ENCODE measurements at regions not wholly inside any gene's neighbourhood (a gene's known extent, or its start where the extent isn't known, plus 50 kb on each side); places are given as distances from the start of the nearest gene placed in this dataset.

GRCh38 chr9:106616851-106617345, 246.1 kb upstream of the ZNF462 start:
- DNase-seq (ENCODE audit: low read depth): no peak
- TF ChIP-seq, protein P1, sequence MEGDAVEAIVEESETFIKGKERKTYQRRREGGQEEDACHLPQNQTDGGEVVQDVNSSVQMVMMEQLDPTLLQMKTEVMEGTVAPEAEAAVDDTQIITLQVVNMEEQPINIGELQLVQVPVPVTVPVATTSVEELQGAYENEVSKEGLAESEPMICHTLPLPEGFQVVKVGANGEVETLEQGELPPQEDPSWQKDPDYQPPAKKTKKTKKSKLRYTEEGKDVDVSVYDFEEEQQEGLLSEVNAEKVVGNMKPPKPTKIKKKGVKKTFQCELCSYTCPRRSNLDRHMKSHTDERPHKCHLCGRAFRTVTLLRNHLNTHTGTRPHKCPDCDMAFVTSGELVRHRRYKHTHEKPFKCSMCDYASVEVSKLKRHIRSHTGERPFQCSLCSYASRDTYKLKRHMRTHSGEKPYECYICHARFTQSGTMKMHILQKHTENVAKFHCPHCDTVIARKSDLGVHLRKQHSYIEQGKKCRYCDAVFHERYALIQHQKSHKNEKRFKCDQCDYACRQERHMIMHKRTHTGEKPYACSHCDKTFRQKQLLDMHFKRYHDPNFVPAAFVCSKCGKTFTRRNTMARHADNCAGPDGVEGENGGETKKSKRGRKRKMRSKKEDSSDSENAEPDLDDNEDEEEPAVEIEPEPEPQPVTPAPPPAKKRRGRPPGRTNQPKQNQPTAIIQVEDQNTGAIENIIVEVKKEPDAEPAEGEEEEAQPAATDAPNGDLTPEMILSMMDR (conservative IDR thresholded peaks at IDR 0.05; ENCODE audit: low read depth, low read length): no peak
- no peak overlapping the region for H3K4me3 ChIP-seq (ENCODE audit: low read depth, low read length)

- DNase-seq (ENCODE audit: low read depth): peak; percentile 36
- no peak overlapping the region for H3K4me3 ChIP-seq (ENCODE audit: low read depth, low read length)
- TF ChIP-seq, protein P1 (conservative IDR thresholded peaks at IDR 0.05; ENCODE audit: low read depth, low read length): no peak
Measured at GRCh38 chr9:106619211-106619610, 243.8 kb upstream of the ZNF462 start.

DNA sequence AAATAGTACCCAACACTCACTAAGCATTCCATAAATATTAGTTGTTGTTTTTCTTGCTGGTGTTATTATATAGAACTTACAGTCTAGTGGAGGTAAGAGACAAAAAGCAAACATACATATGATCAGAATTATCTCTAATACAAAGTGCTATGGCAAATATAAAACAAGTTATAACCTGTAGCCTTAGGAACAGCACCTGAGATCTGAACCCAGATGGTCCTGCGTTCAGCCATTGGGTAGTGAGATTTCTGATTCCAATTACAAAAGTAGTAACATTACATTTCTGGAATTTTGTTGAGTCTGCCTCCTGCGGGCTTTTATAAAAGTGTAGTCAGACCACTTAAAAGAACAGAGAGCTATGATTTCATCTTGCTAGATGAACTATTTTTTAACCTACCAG, 242.9 kb upstream of the ZNF462 start:
- TF ChIP-seq, protein P1 (conservative IDR thresholded peaks at IDR 0.05; ENCODE audit: low read depth, low read length): no peak
- DNase-seq (ENCODE audit: low read depth): no peak
- H3K4me3 ChIP-seq (ENCODE audit: low read depth, low read length): no peak overlapping the region

DNA sequence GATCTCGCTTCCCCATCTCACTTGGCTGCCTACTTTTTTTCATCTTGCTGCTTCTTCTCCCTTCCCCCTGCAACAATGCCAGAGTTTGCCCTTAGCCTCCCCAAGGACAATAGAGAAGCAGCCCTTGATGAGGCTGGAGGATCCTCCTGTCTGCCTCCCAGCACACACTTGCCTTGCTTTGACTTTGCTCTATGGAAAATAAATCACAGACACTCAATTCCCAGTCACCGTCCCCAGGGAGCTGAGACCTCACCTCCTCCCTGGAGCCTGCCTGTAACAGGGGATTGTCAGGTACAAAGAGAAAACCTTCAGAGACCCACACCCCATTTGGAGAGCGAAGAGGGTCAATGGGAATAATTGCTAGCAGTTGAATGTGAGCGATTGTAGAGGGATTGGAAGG, 242.1 kb upstream of the ZNF462 start:
- TF ChIP-seq, protein P1 (conservative IDR thresholded peaks at IDR 0.05; ENCODE audit: low read depth, low read length): no peak
- H3K4me3 ChIP-seq (ENCODE audit: low read depth, low read length): no peak overlapping the region
- DNase-seq (ENCODE audit: low read depth): no peak

DNA sequence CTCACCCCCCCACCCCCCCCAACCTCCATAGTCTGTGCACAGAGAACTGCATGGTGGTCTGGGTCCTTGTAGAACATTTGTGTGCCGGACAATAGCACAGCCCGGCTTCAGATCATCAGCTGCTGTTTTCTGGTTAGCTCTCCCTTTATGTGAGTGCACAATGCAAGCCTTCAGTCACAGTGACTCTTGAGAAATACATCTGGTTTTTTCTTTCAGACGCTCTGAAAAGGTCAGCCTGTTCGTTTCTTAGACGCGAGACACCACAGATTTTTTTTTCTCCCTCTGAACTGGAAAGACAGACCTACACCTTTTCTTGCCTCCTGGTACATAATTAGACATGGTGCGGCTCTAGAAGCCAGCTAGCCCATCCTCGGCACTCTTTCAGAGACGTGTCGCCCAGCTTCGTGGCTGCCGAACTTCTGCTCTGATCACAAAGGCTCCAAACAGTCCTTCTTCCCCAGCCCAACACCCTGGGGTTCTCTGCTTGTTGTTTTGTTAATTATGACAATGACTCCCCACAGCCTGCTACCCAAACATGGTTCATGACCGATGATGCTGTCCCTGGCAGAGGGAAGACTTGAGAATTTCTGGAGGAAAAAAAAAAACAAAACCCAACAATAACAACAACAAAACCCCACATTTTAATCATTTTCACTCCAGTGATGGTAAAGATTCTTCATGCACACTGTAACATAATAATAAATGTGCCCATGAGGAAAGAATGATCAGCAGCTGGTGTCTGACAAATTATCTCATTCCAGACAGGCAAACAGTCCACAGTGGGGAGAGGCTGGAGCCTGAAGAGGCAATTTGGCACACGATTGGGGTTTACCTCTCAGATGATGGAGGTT, 241.4 kb upstream of the ZNF462 start:
- no peak overlapping the region for H3K4me3 ChIP-seq (ENCODE audit: low read depth, low read length)
- peak; percentile 20 for DNase-seq (ENCODE audit: low read depth)
- TF ChIP-seq, protein P1 (conservative IDR thresholded peaks at IDR 0.05; ENCODE audit: low read depth, low read length): no peak

DNA sequence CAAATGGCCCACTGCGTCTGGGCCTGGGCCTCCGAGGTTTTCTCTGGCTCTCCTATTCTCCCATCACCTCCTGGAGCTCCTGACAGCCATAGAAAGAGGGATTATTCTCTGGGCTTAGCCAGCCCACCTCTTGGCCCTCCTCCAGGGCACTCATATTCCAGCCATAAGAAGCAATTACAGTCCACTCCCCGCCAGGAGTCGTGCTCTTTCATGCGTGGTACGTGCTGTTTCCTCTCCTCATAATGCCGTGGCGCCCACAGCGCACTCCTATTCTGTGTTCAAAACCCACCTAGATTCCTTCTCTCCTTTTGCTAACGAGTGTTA, 240.8 kb upstream of the ZNF462 start:
- TF ChIP-seq, protein P1 (conservative IDR thresholded peaks at IDR 0.05; ENCODE audit: low read depth, low read length): no peak
- no peak for DNase-seq (ENCODE audit: low read depth)
- no peak overlapping the region for H3K4me3 ChIP-seq (ENCODE audit: low read depth, low read length)

DNA sequence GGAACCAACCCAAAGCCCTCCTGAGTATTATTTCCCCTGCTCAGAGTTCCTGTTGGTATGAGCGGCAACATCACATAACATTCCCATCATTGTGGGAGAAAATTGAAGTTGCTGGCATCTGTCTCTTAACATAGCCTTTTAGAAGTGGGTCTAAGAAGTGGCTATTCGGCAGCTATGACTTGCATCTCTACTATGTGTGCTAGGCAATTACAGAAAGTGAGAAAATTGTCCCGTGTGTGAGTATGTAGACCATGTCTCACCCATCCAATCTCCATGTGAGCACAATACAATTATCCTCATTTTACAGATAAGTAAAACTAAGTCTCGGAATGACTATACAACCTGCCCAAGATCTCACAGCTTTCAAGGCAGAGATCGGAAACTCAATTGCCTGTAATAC, 239.4 kb upstream of the ZNF462 start:
- TF ChIP-seq, protein P1 (conservative IDR thresholded peaks at IDR 0.05; ENCODE audit: low read depth, low read length): no peak
- H3K4me3 ChIP-seq (ENCODE audit: low read depth, low read length): no peak overlapping the region
- DNase-seq (ENCODE audit: low read depth): no peak
